B cell (primary cell): ENCODE measurements at regions not wholly inside any gene's neighbourhood (a gene's known extent, or its start where the extent isn't known, plus 50 kb on each side); places are given as distances from the start of the nearest gene placed in this dataset.

Experiments
- EZH2 ChIP-seq: IDR thresholded peaks from 2 replicates; pipeline ENCODE4 v1.6.1; 2012; ENCODE audit warnings: borderline replicate concordance, low read depth, mild to moderate bottlenecking, moderate library complexity, low read length; ENCODE audit not compliant: insufficient read depth, poor library complexity, severe bottlenecking
- TF ChIP-seq, protein P1 (sequence below): fragments of 200-600 bp; IDR thresholded peaks from one replicate; pipeline ENCODE4 v1.8.0; 2022; ENCODE audit warnings: antibody characterized with exemption, mild to moderate bottlenecking

GRCh38 chrX:20479896-20480295 is 213.2 kb upstream of the RPS6KA3 start:
- TF ChIP-seq, protein P1, sequence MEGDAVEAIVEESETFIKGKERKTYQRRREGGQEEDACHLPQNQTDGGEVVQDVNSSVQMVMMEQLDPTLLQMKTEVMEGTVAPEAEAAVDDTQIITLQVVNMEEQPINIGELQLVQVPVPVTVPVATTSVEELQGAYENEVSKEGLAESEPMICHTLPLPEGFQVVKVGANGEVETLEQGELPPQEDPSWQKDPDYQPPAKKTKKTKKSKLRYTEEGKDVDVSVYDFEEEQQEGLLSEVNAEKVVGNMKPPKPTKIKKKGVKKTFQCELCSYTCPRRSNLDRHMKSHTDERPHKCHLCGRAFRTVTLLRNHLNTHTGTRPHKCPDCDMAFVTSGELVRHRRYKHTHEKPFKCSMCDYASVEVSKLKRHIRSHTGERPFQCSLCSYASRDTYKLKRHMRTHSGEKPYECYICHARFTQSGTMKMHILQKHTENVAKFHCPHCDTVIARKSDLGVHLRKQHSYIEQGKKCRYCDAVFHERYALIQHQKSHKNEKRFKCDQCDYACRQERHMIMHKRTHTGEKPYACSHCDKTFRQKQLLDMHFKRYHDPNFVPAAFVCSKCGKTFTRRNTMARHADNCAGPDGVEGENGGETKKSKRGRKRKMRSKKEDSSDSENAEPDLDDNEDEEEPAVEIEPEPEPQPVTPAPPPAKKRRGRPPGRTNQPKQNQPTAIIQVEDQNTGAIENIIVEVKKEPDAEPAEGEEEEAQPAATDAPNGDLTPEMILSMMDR, result no peak
- TF ChIP-seq EZH2, result no peak
